GM10248 (cell line): ENCODE measurements at regions not wholly inside any gene's neighbourhood (a gene's known extent, or its start where the extent isn't known, plus 50 kb on each side); places are given as distances from the start of the nearest gene placed in this dataset.

ENCODE experiments used
- CTCF ChIA-PET: fragments of 300-600 bp; sonication (Branson Sonifier 250); formaldehyde crosslinking; extraction: SDS; loops from one replicate; lab custom pipeline; 2021; ENCODE audit warnings: antibody characterized with exemption; lab: Yijun Ruan, JAX
- POLR2A ChIA-PET: fragments of 350-650 bp; sonication (Branson Sonifier 250); formaldehyde crosslinking; extraction: SDS; loops from one replicate; lab custom pipeline; 2020; ENCODE audit warnings: antibody characterized with exemption; lab: Yijun Ruan, JAX
- DNase-seq: peaks from one replicate; pipeline ENCODE4 v3.0.0; 2012; ENCODE audit errors: extremely low spot score
- TF ChIP-seq, protein P1 (sequence below): IDR thresholded peaks from 2 replicates; pipeline ENCODE4 v1.5.1; 2012; ENCODE audit warnings: mild to moderate bottlenecking, low read depth; ENCODE audit errors: extremely low read depth, missing control alignments, control extremely low read depth

GRCh38 chr3:178047496-178047895, 488.7 kb upstream of the KCNMB2 start:
- DNase-seq, result no peak
- TF ChIP-seq, protein P1, sequence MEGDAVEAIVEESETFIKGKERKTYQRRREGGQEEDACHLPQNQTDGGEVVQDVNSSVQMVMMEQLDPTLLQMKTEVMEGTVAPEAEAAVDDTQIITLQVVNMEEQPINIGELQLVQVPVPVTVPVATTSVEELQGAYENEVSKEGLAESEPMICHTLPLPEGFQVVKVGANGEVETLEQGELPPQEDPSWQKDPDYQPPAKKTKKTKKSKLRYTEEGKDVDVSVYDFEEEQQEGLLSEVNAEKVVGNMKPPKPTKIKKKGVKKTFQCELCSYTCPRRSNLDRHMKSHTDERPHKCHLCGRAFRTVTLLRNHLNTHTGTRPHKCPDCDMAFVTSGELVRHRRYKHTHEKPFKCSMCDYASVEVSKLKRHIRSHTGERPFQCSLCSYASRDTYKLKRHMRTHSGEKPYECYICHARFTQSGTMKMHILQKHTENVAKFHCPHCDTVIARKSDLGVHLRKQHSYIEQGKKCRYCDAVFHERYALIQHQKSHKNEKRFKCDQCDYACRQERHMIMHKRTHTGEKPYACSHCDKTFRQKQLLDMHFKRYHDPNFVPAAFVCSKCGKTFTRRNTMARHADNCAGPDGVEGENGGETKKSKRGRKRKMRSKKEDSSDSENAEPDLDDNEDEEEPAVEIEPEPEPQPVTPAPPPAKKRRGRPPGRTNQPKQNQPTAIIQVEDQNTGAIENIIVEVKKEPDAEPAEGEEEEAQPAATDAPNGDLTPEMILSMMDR, result no peak
- ChIA-PET POLR2A (no interaction called here), CTCF (no interaction called here)

DNA sequence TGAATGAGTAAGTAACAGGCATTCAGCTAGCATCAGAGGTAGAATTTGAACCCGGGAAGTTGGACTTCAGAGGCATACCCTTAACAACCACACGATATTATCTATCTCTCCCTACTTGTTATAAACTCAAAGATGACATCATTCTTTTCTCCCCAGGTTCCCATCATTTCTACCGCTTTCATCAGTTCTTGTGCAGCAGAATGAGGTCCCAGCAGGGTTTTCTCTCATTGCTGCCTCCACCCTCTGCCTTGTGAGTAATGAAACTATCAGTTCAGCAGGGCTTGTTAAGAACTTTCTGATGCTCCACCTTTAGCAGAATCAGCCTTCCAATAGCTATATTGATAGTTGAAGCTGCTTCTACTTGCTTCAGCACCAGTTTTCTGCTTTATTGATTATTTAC, 487.5 kb upstream of the KCNMB2 start:
- DNase-seq, result no peak
- CTCF ChIA-PET, result no interaction called here

GRCh38 chr3:178054471-178054870, 481.8 kb upstream of the KCNMB2 start:
- no peak for DNase-seq
- ChIA-PET CTCF (no interaction called here), POLR2A (no interaction called here)
- TF ChIP-seq, protein P1, result no peak

More for the DNA sequence above, 487.5 kb upstream of the KCNMB2 start:
- POLR2A ChIA-PET, result no interaction called here
- TF ChIP-seq, protein P1, result no peak

- no peak for DNase-seq
- TF ChIP-seq, protein P1, result no peak
- CTCF ChIA-PET, result interaction anchor here (1.4 kb wide), 1 partner anchor 15 kb away, joined by 4 read pairs; no protein-coding TSS in a partner anchor
- POLR2A ChIA-PET, result no interaction called here
Measured at GRCh38 chr3:178055939-178056338, 480.3 kb upstream of the KCNMB2 start.

- no peak for DNase-seq
- POLR2A ChIA-PET, result no interaction called here
- TF ChIP-seq, protein P1, result no peak
- CTCF ChIA-PET, result interaction anchor here (1.1 kb wide), 1 partner anchor 12 kb away, joined by 3 read pairs; no protein-coding TSS in a partner anchor
Measured at GRCh38 chr3:178056868-178057267, 479.4 kb upstream of the KCNMB2 start.

GRCh38 chr3:178058629-178059028, 477.6 kb upstream of the KCNMB2 start:
- TF ChIP-seq, protein P1, result no peak
- POLR2A ChIA-PET, result no interaction called here
- DNase-seq, result no peak
- CTCF ChIA-PET, result no interaction called here
